Upper lobe of right lung (tissue), 1 donor: ENCODE measurements at regions not wholly inside any gene's neighbourhood (a gene's known extent, or its start where the extent isn't known, plus 50 kb on each side); places are given as distances from the start of the nearest gene placed in this dataset.
"Not testable (repeated sequence)": the region's sequence is repeated elsewhere in the genome, so short reads cannot be mapped to it uniquely, and the experiment has no call there.

Source experiments
- ATAC-seq: fragments of 200-7000 bp; cut with Tn5 transposase; one replicate; pipeline ENCODE4 v1.9.1; 2020; ENCODE audit warnings: mild to moderate bottlenecking, moderate library complexity
- DNase-seq: peaks from one replicate; pipeline ENCODE4 v3.0.0-alpha.2; 2020
- H3K27ac ChIP-seq: fragments of 200-600 bp; one replicate; pipeline ENCODE4 v1.8.0; 2022
- H3K27me3 ChIP-seq: fragments of 200-600 bp; one replicate; pipeline ENCODE4 v1.8.0; 2022; ENCODE audit warnings: mild to moderate bottlenecking
- H3K36me3 ChIP-seq: fragments of 200-600 bp; one replicate; pipeline ENCODE4 v1.8.0; 2022
- H3K4me1 ChIP-seq: fragments of 200-600 bp; one replicate; pipeline ENCODE4 v1.8.0; 2022
- H3K4me3 ChIP-seq: fragments of 200-600 bp; one replicate; pipeline ENCODE4 v1.8.0; 2022; ENCODE audit warnings: mild to moderate bottlenecking
- H3K9me3 ChIP-seq: fragments of 200-600 bp; one replicate; pipeline ENCODE4 v1.8.0; 2022
- intact Hi-C: fragments of 100-400 bp; cut with DNase I; formaldehyde crosslinking; loops from one replicate; pipeline ENCODE4 v1.11.0; 2022
- TF ChIP-seq, protein P1 (sequence below): fragments of 200-600 bp; IDR thresholded peaks from one replicate; pipeline ENCODE4 v1.8.0; 2022; ENCODE audit warnings: antibody characterized with exemption
- donor health status: DM: no; HTN: yes; CAD: no; lungs with severe emphysema.

DNA sequence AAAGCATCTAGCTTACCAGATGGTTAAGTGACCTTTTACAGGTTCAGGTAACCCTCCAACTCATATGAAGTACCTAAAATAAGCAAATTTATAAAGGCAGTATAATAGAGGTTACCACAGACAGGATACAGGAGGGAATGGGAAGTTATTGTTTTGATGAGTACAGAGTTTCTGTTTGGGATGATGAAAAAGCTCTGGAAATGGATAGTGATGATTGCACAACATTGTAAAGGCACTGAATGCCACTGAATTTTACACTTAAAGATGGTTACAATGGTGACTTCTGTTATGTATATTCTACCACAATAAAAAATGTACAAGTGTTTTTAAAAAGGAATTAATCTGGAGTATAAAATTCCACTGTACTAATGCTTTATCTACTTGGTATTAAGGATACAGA, 75.0 kb upstream of the NIPBL start:
- Histone ChIP-seq H3K4me1 (no peaks in the 10 kb centered on the region), H3K9me3 (no peaks in the 10 kb centered on the region), H3K27me3 (no peaks in the 10 kb centered on the region), H3K4me3 (no peak overlapping the region), H3K36me3 (no peaks in the 10 kb centered on the region), H3K27ac (no peak overlapping the region)
- intact Hi-C loops: no loop called here
- DNase-seq (no peak), ATAC-seq (no peak)
- TF ChIP-seq, protein P1, sequence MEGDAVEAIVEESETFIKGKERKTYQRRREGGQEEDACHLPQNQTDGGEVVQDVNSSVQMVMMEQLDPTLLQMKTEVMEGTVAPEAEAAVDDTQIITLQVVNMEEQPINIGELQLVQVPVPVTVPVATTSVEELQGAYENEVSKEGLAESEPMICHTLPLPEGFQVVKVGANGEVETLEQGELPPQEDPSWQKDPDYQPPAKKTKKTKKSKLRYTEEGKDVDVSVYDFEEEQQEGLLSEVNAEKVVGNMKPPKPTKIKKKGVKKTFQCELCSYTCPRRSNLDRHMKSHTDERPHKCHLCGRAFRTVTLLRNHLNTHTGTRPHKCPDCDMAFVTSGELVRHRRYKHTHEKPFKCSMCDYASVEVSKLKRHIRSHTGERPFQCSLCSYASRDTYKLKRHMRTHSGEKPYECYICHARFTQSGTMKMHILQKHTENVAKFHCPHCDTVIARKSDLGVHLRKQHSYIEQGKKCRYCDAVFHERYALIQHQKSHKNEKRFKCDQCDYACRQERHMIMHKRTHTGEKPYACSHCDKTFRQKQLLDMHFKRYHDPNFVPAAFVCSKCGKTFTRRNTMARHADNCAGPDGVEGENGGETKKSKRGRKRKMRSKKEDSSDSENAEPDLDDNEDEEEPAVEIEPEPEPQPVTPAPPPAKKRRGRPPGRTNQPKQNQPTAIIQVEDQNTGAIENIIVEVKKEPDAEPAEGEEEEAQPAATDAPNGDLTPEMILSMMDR: no peak

DNA sequence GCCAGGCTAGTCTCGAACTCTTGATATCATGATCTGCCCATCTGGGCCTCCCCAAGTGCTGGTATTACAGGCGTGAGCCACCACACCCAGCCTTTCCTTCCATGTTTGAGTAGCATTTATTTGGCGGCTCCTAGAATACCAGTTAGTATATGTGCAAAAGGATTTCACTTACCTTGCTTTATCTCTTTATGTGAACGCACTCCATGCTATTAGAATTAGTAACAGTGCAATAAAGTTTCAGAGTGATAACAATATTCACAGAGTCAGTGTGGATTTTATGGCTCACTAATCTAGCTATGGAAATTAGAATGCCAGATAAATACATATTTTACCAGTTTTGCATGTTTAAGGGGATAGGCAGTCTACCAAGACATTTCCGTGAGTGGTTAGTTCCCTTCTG, 74.4 kb upstream of the NIPBL start:
- Histone ChIP-seq H3K9me3 (no peaks in the 10 kb centered on the region), H3K27me3 (no peaks in the 10 kb centered on the region), H3K4me1 (no peaks in the 10 kb centered on the region), H3K27ac (no peak overlapping the region), H3K36me3 (no peaks in the 10 kb centered on the region), H3K4me3 (no peak overlapping the region)
- DNase-seq (no peak), ATAC-seq (no peak)
- intact Hi-C loops: no loop called here
- TF ChIP-seq, protein P1: no peak

DNA sequence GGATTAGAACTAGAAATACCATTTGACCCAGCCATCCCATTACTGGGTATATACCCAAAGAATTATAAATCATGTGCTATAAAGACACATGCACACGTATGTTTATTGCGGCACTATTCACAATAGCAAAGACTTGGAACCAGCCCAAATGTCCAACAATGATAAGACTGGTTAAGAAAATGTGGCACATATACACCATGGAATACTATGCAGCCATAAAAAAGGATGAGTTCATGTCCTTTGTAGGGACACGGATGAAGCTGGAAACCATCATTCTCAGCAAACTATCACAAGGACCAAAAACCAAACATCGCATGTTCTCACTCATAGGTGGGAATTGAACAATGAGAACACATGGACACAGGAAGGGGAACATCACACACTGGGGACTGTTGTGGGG, 63.3 kb upstream of the NIPBL start:
- H3K27me3 ChIP-seq, ATAC-seq, H3K4me1 ChIP-seq, DNase-seq, H3K9me3 ChIP-seq, H3K36me3 ChIP-seq, H3K27ac ChIP-seq, intact Hi-C loops, H3K4me3 ChIP-seq: not testable (repeated sequence)

DNA sequence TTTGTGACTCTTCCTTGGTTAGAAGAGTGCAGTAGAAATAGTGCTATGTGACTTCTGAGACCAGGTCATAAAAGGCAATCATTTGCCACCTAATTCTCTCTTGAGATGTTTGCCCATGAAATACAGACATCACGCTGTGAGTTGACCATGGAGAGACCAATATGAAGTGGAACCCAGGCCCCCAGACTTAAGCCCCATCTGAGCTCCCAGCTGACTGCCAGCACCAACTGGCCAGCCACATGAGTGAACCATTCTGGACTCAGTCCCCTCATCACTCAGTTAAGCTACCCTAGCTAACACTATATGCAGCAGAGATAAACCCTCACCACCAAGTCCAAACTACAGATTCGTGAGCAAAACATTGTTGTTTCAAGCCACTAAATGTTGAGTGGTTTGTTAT, 60.7 kb upstream of the NIPBL start:
- H3K27ac ChIP-seq: no peak overlapping the region
- no peaks in the 10 kb centered on the region for H3K27me3 ChIP-seq
- no peak overlapping the region for H3K4me3 ChIP-seq
- H3K9me3 ChIP-seq: no peaks in the 10 kb centered on the region
- no peaks in the 10 kb centered on the region for H3K4me1 ChIP-seq
- DNase-seq (no peak), ATAC-seq (no peak)
- H3K36me3 ChIP-seq: no peaks in the 10 kb centered on the region
- intact Hi-C loops: no loop called here
- TF ChIP-seq, protein P1: no peak

DNA sequence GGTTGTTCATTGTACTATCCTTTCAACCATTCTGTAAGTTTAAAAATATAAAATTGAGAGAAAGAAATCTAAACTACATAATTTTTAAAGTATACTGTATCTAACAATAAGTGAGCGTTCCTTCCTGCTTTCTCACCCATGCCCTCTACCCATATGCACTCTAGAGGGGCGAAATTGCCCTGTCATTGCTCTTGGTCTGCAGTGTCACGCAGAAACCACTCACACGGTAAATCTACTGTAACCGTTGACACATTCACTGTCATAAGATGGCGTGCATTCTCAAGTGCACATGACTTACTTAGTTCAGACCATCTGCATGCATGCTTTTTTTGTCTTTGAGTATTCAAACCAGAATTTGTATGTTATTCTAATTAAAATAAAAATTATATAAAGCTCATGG, 55.7 kb upstream of the NIPBL start:
- Histone ChIP-seq H3K4me3 (no peak overlapping the region), H3K36me3 (no peaks in the 10 kb centered on the region), H3K4me1 (no peaks in the 10 kb centered on the region), H3K27ac (no peak overlapping the region), H3K27me3 (no peaks in the 10 kb centered on the region), H3K9me3 (no peaks in the 10 kb centered on the region)
- ATAC-seq: no peak
- DNase-seq: no peak
- intact Hi-C loops: no loop called here
- TF ChIP-seq, protein P1: no peak

DNA sequence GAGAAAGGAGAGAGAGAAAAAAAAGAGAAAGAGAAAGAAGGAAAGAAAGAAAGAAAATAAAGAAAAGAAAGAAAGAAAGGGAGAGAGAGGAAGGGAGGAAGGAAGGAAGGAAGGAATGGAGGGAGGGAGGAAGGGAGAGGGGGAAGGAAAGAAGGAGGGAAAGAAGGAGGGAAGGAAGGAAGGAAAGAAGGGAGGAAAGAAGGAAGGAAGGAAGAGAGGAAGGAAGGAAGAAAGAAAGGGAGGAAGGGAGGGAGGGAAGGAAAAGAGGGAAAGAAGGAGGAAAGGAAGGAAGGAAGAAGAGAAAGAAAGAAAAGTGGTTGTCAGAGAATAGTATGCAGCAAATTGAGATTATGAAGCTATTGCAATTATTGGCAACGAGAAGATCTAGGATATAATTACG, 49.9 kb upstream of the NIPBL start:
- no peaks in the 10 kb centered on the region for H3K9me3 ChIP-seq
- ATAC-seq (no peak), DNase-seq (no peak)
- no peaks in the 10 kb centered on the region for H3K36me3 ChIP-seq
- intact Hi-C loops: no loop called here
- no peak overlapping the region for H3K27ac ChIP-seq
- TF ChIP-seq, protein P1: no peak
- H3K4me1 ChIP-seq: no peaks in the 10 kb centered on the region
- H3K4me3 ChIP-seq: no peak overlapping the region
- H3K27me3 ChIP-seq: no peaks in the 10 kb centered on the region
